GM18868 (cell line): ENCODE measurements at regions not wholly inside any gene's neighbourhood (a gene's known extent, or its start where the extent isn't known, plus 50 kb on each side); places are given as distances from the start of the nearest gene placed in this dataset.
A peak's percentile ranks its signal among the peaks of the same experiment; 100 is the strongest.
"Not testable (repeated sequence)": the region's sequence is repeated elsewhere in the genome, so short reads cannot be mapped to it uniquely, and the experiment has no call there.

ENCODE experiments used
- ATAC-seq: cut with Tn5 transposase; IDR thresholded peaks from one replicate; pipeline ENCODE4 v1.9.1; 2021; ENCODE audit warnings: mild to moderate bottlenecking, moderate library complexity; ENCODE audit not compliant: unreplicated experiment

DNA sequence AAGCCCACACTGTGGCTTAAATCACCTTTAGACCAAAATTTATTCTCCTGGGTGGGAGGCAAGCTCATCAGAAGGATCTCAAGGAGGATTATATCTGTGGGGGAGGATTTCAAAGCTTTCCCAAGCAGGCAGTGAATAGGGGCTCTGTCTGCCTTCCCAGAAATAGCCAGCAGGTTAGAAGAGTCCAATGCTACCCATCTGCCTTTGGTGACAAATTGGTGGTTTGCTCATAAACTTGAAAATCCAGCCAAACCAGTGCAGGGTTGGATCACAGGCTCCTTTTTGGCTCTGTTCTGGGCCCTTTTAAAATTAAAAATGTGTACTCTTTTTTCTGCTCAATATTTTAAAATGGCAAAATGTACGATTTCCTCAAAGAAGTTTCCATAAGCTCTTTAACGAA is 118.9 kb upstream of the ZC3H11B start:
- no peak for ATAC-seq

DNA sequence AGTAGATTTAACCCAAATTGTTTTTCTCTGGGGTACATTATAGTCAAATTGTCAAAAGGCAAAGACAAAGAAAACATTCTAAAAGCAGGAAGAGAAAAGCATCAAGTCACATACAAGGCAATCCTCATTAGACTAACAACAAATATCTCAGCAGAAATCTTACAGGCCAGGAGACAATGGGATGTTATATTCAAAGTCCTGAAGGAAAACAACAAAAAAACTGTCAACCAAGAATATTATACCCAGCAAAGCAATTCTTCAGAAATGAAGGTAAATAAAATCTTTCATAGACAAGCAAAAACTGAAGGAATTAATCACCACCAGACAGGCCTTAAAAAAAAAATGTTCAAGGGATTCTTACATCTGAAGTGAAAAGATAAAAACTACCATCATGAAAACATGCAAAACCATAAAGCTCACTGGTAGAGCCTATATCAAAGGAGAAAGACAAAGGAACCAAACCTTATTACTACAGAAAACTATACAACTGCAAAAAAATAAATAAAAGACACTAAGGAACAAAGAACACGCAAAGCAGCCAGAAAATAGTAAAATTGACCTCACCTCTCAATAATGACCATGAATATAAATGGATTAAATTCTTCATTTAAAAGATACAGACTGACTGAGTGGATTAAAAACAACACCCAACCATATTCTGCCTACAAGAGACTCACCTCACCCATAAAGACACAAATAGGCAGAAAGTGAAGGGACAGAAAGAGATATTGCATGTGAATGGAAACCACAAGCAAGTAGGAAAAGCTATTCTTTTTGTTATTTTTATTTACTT is 113.8 kb upstream of the ZC3H11B start:
- ATAC-seq = no peak

DNA sequence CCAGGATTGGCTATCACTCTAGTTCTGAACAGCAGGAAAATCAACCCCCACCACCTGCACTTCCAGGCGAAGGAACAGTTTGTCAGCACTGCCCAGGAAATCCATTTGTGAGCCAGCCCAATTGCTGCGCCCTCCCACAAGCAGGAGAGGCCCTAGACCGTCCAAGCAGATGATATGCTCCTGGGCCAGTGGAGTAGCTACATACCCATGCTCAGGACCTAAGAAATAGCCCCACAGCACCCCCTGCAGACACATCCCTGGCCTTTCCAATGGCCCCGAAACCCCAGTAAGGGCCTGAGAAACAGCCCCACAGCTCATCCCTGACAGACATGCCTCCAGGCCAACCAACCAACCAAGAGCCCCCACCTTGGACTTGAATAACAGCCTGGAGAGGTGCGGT is 111.5 kb upstream of the ZC3H11B start:
- no peak for ATAC-seq

DNA sequence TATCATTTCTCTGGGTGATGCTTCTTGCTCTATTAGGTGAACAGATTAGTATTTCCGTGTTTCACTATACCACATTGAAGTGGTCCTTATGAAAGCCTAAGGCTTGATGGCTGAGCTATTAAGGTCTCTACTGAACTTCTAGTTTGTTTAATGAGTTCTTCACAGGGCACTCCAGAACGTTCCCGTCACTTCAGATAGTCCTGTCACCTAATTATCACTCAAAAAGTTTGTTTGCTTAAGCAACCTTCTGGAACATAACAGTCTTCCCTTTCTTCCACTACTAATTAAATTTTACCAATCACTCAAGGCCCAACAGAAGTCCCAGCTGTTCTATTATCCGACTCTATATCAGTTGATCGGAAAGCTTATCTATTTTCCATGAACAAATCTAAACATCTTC is 104.6 kb upstream of the ZC3H11B start:
- no peak for ATAC-seq

DNA sequence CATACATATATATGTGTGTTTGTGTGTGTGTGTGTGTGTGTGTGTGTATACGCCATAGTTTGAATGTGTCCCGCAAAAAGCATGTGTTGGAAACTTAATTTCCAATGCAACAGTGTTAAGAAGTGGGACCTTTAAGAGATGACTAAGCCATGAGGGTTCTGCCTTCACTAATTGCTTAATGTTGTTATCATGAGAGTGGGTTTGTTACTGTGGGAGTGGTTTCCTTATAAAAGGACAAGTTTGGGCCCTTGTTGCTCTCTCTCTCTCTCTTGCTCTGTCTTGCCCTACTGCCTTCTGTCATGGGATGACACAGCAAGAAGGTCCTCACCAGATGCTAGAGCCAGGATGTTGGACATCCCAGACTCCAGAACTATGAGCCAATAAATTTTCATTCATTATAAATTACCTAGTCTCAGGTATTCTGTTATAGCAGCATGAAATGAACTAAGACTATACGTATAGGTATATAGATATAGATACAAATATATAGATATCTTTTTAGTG is 103.8 kb upstream of the ZC3H11B start:
- ATAC-seq = no peak

DNA sequence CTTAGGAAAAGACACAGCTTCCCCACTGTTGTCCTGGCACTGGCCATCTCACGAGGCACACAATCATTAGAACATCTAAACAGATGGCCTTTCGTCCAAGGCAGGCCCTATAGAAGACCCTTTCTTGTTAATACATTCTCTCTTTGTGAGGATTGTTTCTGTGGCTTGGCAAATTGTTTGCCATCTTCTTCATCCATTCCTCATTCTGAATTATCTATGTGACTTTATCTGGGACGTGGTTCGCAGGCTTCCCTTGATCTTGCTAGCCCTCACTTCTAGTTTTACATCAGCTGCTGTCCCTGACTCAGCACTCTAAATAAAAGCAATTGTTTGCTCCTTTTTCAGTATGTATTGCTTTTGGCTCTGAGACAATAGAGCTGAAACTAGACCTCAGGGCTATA is 101.1 kb upstream of the ZC3H11B start:
- no peak for ATAC-seq

DNA sequence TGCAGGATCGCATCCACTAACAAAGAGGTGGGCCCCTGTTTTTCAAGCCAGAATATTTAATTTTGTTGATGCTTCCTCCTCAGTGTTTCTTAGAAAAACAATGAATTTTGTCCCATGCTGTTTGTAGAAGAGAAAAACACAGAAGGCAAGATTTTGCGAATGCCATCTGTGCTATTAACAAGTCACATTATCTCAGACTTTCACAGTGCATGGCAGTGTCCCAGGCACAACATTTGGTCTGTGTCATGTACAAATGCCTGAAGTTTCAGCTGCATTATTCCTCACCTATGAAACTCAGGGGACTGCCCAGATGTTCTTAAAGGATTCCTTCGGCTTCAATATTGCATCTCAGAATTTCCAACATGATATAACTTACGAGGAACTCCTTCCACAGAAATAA is 99.6 kb upstream of the ZC3H11B start:
- no peak for ATAC-seq

DNA sequence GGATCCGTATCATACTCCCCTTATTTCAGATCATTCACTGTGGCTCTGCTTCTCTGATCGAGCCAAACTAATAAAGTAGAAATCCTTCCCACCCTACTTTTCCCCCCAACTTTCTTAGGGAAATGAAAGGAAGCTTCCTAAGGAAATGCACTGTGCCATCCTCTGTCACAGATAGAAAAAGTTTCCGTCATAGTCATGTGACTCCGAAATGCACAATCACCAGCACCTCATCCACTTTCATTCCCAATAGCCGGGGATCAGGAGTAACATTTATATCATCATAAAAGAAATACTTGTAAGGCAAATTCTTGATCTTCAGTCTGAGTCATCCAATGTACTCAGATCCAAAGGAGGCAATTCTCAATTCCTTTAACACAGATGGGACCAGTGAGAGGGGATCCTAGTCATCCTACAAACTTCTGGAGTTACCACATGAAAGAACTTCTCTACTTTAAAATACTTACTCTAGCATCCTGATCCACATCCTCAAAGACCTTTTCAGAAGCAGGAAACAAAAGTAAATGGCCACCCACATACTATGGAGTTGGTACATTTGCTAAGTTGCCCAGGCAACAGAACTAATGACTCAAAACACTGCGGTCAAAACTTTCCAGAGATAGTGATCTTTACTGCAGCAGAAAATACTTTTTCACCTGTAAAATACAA is 97.8 kb upstream of the ZC3H11B start:
- peak; percentile 87 for ATAC-seq

DNA sequence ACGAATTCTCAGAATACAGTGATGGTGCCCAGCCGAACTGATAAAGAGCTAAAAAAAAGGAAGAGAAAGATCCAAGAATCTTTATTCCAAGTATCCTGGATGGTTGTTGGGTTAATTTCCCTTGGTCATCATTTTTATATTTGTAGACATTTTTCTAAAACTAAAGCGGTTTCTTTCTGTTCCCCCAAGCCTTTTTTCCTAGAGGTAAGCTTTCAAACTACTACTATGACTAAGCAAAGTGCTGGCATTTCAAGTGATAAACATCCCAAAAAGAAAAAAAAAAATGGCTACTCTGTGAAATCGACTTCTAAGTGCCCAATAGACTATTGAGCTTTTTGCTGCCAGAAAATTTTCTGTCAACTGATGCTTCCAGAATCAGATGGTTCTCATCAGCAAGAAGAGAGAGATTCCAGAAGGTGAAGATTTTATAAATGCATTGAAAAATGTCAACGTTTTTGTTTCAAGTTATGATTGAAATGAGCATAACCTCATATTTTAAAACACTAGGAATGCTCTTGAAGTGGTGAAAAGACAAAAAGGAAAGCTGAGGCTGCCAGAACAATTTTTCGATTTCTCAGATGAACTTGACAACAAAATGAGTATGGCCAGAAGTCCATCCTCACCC is 96.1 kb upstream of the ZC3H11B start:
- no peak for ATAC-seq

DNA sequence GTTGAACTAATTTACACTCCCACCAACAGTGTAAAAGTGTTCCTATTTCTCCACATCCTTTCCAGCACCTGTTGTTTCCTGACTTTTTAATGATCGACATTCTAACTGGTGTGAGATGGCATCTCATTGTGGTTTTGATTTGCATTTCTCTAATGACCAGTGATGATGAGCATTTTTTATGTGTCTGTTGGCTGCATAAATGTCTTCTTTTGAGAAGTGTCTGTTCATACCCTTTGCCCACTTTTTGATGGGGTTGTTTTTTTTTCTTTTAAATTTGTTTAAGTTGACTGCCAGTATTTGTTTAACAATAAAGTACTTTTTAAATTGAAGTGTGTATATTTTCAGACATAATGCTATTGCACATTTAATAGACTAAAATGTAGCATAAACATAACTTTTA is 95.0 kb upstream of the ZC3H11B start:
- ATAC-seq = not testable (repeated sequence)

DNA sequence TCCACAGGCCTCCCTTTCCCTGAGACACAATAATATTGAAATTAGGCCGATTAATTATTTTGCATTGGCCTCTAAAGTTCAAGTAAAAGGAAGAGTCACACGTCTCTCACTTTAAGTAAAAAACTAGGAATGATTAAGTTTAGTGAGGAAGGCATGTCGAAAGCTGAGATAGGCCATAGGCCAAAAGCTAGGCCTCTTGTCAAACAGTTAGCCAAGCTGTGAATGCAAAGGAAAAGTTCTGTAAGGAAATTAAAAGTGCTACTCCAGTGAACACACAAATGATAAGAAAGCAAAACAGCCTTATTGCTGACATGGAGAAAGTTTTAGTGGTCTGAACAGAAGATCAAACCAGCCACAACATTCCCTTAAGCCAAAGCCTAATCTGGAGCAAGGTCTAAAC is 91.4 kb upstream of the ZC3H11B start:
- not testable (repeated sequence) for ATAC-seq

DNA sequence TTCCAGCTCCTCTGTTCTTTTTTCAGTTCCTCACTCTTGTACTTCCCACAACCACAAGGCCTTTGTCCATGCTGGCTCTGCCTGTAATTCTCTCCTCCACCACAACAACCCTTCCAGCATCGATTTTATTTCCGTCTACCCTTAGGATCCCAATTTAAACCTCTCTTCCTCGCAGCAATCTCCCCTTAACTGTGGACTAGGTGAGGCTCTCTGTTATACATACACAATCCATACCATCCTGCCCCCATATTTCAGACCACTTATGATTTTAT is 90.4 kb upstream of the ZC3H11B start:
- no peak for ATAC-seq

DNA sequence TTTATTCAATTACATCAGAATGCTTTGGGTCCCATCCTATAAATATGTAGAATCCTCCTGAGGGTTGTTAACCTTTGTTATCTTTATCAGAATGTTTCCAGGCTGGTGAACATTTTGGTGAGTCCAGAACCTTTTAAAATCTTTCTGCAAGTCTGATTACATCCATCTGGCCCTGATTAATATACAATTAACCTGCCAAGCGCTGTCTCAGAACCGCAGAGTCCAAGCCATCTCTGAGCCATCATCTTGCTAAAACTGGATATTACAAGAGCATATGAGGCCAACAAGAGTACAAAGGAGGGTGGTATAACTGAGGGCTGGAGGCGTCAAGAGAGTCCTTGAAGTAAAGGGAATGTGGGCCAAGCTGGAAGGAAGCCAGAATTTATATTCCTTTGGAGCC is 88.6 kb upstream of the ZC3H11B start:
- no peak for ATAC-seq

DNA sequence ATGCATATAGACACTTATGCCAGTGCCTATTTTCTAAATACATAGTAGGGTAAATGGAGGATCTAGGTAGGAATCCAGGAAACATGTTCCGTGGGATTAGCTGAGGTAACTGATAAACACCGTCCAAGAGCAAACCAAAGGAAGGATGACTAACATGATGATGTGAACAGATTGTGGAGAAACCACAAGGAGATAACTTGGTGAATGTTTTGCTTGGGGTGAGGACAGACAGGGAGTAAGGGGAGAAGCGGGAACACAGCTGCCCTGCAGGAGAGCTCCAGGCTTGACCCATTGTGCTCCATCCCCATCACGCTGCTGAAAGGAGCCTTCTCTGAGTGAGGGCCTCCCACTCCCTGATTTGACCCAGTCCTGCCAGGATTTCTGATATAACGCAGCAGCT is 87.0 kb upstream of the ZC3H11B start:
- ATAC-seq = no peak

DNA sequence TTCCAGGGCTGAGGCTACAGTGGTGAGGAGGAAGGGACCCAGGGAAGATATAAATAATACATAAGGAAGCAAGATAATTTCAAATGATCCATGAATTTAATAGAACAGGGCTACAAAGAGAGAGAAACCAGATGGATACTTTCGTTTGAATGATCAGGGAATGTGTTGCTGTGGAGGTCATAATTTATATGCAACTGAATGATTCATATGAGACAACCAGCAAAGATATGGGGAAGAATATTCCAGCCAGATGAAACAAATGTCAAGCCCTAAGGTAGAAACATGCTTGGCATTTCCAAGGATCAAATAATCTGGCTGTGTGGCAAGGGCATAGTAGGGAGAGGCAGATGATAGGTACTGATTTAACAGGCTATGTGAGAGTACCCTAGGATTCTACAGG is 84.8 kb upstream of the ZC3H11B start:
- ATAC-seq = no peak

DNA sequence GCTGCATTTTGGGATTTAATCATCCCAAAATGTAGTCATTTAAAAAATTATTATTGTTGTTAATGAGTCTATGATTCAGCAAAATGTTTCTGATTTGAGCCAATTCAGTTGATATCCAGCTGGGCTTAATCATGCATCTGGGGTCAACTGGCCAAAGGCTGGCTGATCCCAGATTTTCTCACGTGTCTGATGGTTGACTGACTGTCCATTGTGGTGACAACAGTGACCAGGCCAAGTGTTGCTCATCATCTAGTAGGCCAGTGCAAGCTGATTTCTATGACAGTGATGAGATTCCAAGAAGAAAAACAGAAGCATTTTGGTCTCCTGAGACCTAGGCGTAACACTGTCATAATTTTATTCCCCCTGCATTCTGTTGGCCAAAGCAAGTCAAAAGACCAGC is 80.1 kb upstream of the ZC3H11B start:
- ATAC-seq = no peak

DNA sequence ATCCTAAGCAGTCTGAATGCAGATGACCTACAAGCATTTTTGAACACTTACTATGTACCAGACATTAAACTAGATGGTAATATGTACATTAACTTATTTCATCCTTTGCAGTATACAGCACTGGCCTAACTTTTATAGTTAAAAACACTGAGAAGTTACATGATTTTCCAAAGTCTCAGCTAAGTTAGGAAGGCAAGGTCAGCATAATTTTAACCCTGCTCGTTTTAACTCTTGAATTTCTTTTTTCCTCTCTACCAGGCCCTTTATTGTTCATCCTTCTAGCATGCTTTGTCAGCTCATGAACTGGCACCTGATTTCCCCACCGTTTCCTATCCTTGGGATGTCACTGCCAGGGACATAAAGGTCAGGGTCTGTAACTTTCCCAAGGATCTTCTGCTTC is 76.9 kb upstream of the ZC3H11B start:
- ATAC-seq = no peak

DNA sequence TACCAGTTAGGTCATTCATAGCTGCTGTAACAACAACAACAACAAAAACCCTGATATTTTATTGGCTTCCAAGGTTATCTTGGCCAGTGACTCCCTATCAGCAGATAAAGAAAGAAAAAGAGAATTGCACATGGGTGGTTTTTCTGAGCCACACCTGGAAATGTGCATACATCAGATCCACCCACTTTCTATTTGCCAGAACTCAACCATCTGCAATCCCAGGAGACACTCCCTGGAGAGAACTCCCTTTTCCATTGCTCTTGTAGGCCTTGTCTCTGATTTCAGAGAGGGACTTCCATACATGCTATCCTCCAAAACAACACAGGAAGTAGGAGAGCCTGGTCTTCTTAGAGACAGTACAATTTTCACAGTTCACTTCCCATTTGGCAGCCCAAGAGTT is 74.9 kb upstream of the ZC3H11B start:
- ATAC-seq = no peak

DNA sequence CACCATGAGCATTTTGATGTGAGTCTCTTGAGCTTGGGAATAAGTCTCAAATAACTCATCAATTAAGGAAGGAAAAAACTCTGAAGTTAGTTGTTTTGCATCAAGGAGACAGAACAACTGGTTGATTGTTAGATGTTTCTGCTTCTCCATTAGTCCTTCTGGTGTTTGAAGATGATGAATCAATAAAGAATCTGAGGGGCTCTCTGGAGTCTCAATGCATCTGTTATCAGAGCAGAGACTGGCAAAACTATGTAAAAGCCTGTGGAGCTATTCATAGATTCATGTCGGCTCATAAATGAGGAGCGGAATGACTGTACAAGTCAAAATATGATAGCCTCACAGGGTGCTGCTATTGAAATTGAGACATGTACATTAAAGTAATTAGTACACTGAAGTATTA is 73.3 kb upstream of the ZC3H11B start:
- no peak for ATAC-seq

DNA sequence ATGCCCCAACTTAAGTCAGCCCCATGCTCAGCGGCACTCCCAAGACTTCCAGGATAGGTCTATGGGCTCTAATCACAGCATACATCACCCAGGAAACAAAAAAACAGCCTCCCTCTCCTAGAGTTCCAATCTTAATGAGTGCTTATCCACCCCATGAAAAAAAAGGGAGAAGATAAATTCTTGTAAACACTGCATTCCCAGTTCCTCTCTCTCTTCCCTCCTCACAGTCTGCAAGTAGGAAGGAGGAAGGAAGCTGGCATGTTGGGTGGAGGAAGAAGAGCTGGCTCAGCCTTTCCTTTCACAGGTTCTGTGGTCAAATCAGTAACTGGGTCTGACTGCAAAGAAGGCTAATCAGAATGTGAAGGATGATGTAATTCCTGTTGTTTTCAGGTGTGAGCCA is 69.9 kb upstream of the ZC3H11B start:
- no peak for ATAC-seq

DNA sequence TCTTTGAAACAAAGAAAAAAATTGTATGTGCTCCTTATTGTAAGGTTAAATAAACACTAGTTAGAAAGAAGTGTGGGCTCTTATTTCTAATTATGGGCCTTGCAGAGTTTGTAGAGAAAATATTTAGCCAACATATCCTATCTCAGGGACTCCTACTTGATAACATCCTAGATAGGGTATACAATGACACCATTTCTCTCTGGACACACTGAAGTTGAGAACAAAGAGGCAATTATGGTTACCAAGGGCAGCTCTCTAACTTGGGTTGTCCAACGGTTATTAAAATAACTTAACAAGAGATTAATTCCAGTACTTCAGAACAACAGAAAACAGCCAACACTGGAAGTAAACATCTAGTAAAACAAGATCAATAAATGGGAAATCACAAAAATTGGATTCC is 69.0 kb upstream of the ZC3H11B start:
- no peak for ATAC-seq

DNA sequence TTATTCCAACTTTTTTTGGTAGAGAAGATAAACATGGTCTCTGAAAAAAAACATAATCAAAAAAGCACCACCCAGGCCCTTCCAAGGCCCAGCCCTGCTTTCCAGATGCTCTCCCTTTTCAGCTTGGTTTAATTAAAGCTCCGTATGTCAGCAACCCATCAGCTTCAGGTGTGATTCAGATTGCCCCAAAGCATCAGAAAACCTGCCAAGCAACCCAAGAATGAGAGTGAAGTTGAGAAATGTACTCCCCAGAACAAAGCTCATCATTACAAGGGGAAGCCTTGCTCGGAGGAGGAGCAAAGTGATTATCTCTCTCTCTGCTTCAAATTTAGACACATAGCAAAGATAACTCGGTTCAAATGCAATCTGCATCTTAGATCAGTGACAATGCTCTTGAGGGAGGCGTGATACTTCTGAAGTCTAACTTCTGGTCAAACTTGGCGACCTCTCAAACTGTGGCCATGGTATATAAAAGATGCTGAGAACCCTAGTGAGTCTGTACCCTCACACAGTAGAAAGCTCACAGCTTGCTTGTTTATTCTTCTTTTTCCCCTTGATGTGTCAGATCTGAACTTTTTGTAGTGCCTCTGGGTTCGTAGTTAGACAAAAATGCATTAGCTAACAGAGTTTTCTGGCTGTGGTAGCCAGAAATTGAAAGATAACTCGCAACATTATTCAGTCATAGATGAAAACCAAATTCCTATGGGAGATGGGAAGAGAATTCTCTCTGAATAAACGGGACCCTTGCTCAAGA is 63.3 kb upstream of the ZC3H11B start:
- no peak for ATAC-seq
